ENCODE measurements at regions not wholly inside any gene's neighbourhood (a gene's known extent, or its start where the extent isn't known, plus 50 kb on each side); places are given as distances from the start of the nearest gene placed in this dataset.

GRCh38 chr20:43843965-43844660 is 70.5 kb upstream of the TOX2 start:
- no peak for TF ChIP-seq CTCF (IDR thresholded peaks at IDR 0.05)
- no peak for TF ChIP-seq POLR2A (IDR thresholded peaks at IDR 0.05)
